Astrocyte (in vitro differentiated cells and primary cell): ENCODE measurements at regions not wholly inside any gene's neighbourhood (a gene's known extent, or its start where the extent isn't known, plus 50 kb on each side); places are given as distances from the start of the nearest gene placed in this dataset.

Experiments
- DNase-seq: peaks from one replicate; pipeline ENCODE4 v3.0.0-alpha.2; 2010; ENCODE audit warnings: low read depth
- FAIRE-seq: peaks from 2 replicates; lab custom pipeline; 2011; peaks lifted over from hg19 to GRCh38; lab: Jason Lieb, UNC
- H2AFZ ChIP-seq: 2 replicates; pipeline ENCODE4 v1.6.0; 2012; ENCODE audit warnings: low read depth, low read length, inconsistent platforms
- H3K27ac ChIP-seq: 2 replicates; pipeline ENCODE4 v1.5.1; 2011; ENCODE audit warnings: low read depth, low read length, inconsistent platforms
- H3K27me3 ChIP-seq: 2 replicates; pipeline ENCODE4 v1.6.0; 2011; ENCODE audit warnings: low read length, inconsistent platforms; ENCODE audit not compliant: insufficient read depth
- H3K36me3 ChIP-seq: 2 replicates; pipeline ENCODE4 v1.5.1; 2011; ENCODE audit warnings: low read length, inconsistent platforms; ENCODE audit not compliant: insufficient read depth
- H3K4me1 ChIP-seq: 2 replicates; pipeline ENCODE4 v1.5.1; 2011; ENCODE audit warnings: low read length, inconsistent platforms; ENCODE audit not compliant: insufficient read depth
- H3K4me2 ChIP-seq: 2 replicates; pipeline ENCODE4 v1.6.0; 2012; ENCODE audit warnings: low read length, inconsistent platforms
- H3K4me3 ChIP-seq: 2 replicates; pipeline ENCODE4 v1.5.1; 2011; ENCODE audit warnings: low read depth, mild to moderate bottlenecking, low read length, inconsistent platforms; ENCODE audit not compliant: insufficient read depth
- H3K79me2 ChIP-seq: 2 replicates; pipeline ENCODE4 v1.6.0; 2012; ENCODE audit warnings: mild to moderate bottlenecking, low read length, inconsistent platforms; ENCODE audit not compliant: insufficient read depth
- H3K9ac ChIP-seq: 2 replicates; pipeline ENCODE4 v1.6.0; 2012; ENCODE audit warnings: mild to moderate bottlenecking, low read length, inconsistent platforms
- H3K9me3 ChIP-seq: 2 replicates; pipeline ENCODE4 v1.5.1; 2012; ENCODE audit warnings: low read depth, mild to moderate bottlenecking, low read length, inconsistent platforms; ENCODE audit not compliant: insufficient read depth
- H4K20me1 ChIP-seq: 2 replicates; pipeline ENCODE4 v1.6.0; 2012; ENCODE audit warnings: low read length, inconsistent platforms; ENCODE audit not compliant: insufficient read depth
- H3K27ac Mint-ChIP-seq: one replicate; pipeline ENCODE4 v1.8.0; 2021; ENCODE audit warnings: mild to moderate bottlenecking, mixed read lengths; ENCODE audit not compliant: unreplicated experiment
- H3K27me3 Mint-ChIP-seq: one replicate; pipeline ENCODE4 v1.8.0; 2021; ENCODE audit warnings: low read depth, mixed read lengths; ENCODE audit not compliant: unreplicated experiment
- H3K36me3 Mint-ChIP-seq: one replicate; pipeline ENCODE4 v1.8.0; 2021; ENCODE audit warnings: low read depth, mixed read lengths; ENCODE audit not compliant: unreplicated experiment
- H3K4me1 Mint-ChIP-seq: one replicate; pipeline ENCODE4 v1.8.0; 2021; ENCODE audit warnings: low read depth, mixed read lengths; ENCODE audit not compliant: unreplicated experiment
- H3K4me3 Mint-ChIP-seq: one replicate; pipeline ENCODE4 v1.8.0; 2021; ENCODE audit warnings: mild to moderate bottlenecking, moderate library complexity, mixed read lengths; ENCODE audit not compliant: unreplicated experiment
- H3K9me3 Mint-ChIP-seq: one replicate; pipeline ENCODE4 v1.8.0; 2021; ENCODE audit warnings: mild to moderate bottlenecking, mixed read lengths; ENCODE audit not compliant: unreplicated experiment
- EZH2 ChIP-seq: IDR thresholded peaks from 2 replicates; pipeline ENCODE4 v1.6.1; 2012; ENCODE audit warnings: mild to moderate bottlenecking, low read length, inconsistent platforms; ENCODE audit not compliant: insufficient read depth
- TF ChIP-seq, protein P1 (sequence below): IDR thresholded peaks from 2 replicates; pipeline ENCODE4 v1.5.1; 2011; ENCODE audit warnings: low read depth, mild to moderate bottlenecking, inconsistent platforms, low read length, moderate library complexity; ENCODE audit not compliant: insufficient read depth

DNA sequence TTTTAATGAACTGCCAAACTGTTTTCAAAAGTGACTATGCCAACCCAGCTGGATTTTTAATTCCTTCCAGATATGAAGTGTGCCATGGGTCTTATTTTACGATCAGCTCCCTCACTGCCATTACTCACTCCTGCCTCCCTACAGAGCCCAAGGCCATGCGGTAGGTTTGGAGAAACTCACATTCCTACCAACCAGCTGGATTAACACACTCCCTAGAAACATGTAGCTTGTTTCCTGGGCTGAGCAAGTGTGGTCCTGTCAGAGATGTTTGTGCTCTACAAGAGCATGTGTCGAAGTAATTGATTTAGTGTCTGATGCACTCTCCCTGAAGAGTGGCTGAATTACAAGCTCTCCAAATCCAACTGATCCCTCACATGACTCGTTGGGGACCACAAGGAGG lies 82.5 kb downstream of the SPP2 start:
- no peaks in the 10 kb centered on the region for H3K27me3 ChIP-seq
- no peaks in the 10 kb centered on the region for H3K9me3 ChIP-seq
- H3K79me2 ChIP-seq = no peaks in the 10 kb centered on the region
- no peak overlapping the region for H3K9ac ChIP-seq
- DNase-seq (no peak), FAIRE-seq (no peak)
- H3K27ac Mint-ChIP-seq = no peak overlapping the region
- no peak for TF ChIP-seq EZH2
- TF ChIP-seq, protein P1, sequence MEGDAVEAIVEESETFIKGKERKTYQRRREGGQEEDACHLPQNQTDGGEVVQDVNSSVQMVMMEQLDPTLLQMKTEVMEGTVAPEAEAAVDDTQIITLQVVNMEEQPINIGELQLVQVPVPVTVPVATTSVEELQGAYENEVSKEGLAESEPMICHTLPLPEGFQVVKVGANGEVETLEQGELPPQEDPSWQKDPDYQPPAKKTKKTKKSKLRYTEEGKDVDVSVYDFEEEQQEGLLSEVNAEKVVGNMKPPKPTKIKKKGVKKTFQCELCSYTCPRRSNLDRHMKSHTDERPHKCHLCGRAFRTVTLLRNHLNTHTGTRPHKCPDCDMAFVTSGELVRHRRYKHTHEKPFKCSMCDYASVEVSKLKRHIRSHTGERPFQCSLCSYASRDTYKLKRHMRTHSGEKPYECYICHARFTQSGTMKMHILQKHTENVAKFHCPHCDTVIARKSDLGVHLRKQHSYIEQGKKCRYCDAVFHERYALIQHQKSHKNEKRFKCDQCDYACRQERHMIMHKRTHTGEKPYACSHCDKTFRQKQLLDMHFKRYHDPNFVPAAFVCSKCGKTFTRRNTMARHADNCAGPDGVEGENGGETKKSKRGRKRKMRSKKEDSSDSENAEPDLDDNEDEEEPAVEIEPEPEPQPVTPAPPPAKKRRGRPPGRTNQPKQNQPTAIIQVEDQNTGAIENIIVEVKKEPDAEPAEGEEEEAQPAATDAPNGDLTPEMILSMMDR = no peak
- H3K4me1 Mint-ChIP-seq = peaks cover 33% of the 10 kb centered on the region
- H3K9me3 Mint-ChIP-seq = no peaks in the 10 kb centered on the region
- H3K36me3 ChIP-seq = no peaks in the 10 kb centered on the region
- H3K27me3 Mint-ChIP-seq = no peaks in the 10 kb centered on the region
- H3K4me3 ChIP-seq = no peak overlapping the region
- H3K4me2 ChIP-seq = no peak overlapping the region
- peaks cover 15% of the 10 kb centered on the region for H3K4me1 ChIP-seq
- no peaks in the 10 kb centered on the region for H3K36me3 Mint-ChIP-seq
- H4K20me1 ChIP-seq = no peaks in the 10 kb centered on the region
- no peak overlapping the region for H3K4me3 Mint-ChIP-seq
- no peak overlapping the region for H2AFZ ChIP-seq
- H3K27ac ChIP-seq = no peak overlapping the region

DNA sequence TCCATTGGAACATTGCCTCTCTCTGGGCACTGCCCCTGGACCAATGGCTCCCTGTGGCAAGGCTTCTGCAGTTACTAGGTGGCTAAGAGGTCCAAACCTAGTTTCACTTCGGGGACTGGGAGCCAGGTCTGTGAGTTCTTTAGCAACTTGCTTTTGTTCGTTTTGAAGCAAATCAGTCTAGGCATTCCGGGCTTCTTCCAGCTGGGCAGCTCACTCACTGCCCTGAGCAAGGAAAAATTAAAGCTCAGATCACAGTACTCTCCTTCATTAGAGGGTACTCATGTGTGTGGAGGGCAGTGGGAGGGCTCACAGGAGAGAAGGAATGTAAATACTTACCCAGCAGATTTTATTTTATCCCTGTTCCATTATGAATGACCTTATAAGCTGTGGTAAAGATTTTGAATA lies 80.3 kb downstream of the SPP2 start:
- no peak overlapping the region for H3K9ac ChIP-seq
- no peaks in the 10 kb centered on the region for H3K27me3 ChIP-seq
- Mint-ChIP-seq H3K4me1 (peaks cover 15% of the 10 kb centered on the region), H3K4me3 (no peak overlapping the region), H3K36me3 (no peaks in the 10 kb centered on the region), H3K27ac (no peak overlapping the region), H3K9me3 (no peaks in the 10 kb centered on the region), H3K27me3 (no peaks in the 10 kb centered on the region)
- H4K20me1 ChIP-seq = no peaks in the 10 kb centered on the region
- FAIRE-seq (no peak), DNase-seq (no peak)
- H3K36me3 ChIP-seq = no peaks in the 10 kb centered on the region
- peak overlapping the region; percentile 46 for H3K4me2 ChIP-seq
- no peak overlapping the region for H3K27ac ChIP-seq
- H3K9me3 ChIP-seq = no peaks in the 10 kb centered on the region
- no peaks in the 10 kb centered on the region for H3K79me2 ChIP-seq
- H3K4me3 ChIP-seq = peak overlapping the region; percentile 6
- TF ChIP-seq, protein P1 = no peak
- no peak for TF ChIP-seq EZH2
- H3K4me1 ChIP-seq = peaks cover under 1% of the 10 kb centered on the region
- H2AFZ ChIP-seq = peak overlapping the region; percentile 47

DNA sequence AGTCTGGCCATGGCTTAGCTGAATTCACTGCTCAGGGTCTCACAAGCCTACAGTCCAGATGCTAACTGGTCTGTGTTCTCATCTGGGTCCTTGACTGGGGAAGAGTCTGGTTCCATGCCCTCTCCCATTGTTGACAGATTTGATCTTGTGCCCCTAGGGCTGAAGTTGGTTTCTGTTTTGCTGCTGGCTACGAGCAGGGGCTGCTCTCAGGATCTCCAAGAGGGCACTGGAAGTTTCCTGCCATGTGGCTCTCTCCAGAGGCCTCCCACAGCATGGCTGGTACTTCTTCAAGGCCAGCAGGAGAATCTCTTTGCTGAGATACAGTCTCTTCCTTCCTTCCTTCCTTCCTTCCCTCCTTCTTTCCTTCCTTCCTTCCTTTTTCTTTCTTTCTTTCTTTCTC lies 78.1 kb downstream of the SPP2 start:
- Histone ChIP-seq H3K4me2 (no peak overlapping the region), H3K27ac (no peak overlapping the region), H3K9ac (no peak overlapping the region), H3K27me3 (no peaks in the 10 kb centered on the region), H3K4me3 (no peak overlapping the region), H2AFZ (no peak overlapping the region), H3K79me2 (no peaks in the 10 kb centered on the region), H3K4me1 (no peaks in the 10 kb centered on the region), H3K36me3 (no peaks in the 10 kb centered on the region), H4K20me1 (no peaks in the 10 kb centered on the region), H3K9me3 (no peaks in the 10 kb centered on the region)
- DNase-seq (no peak), FAIRE-seq (no peak)
- Mint-ChIP-seq H3K4me3 (no peak overlapping the region), H3K27me3 (no peaks in the 10 kb centered on the region), H3K9me3 (no peaks in the 10 kb centered on the region), H3K36me3 (no peaks in the 10 kb centered on the region), H3K27ac (no peak overlapping the region), H3K4me1 (peaks cover 8% of the 10 kb centered on the region)
- TF ChIP-seq EZH2 = no peak
- TF ChIP-seq, protein P1 = no peak
